HG02852 (cell line): ENCODE measurements at regions not wholly inside any gene's neighbourhood (a gene's known extent, or its start where the extent isn't known, plus 50 kb on each side); places are given as distances from the start of the nearest gene placed in this dataset.
"Not testable (repeated sequence)": the region's sequence is repeated elsewhere in the genome, so short reads cannot be mapped to it uniquely, and the experiment has no call there.

Source experiments
- ATAC-seq: cut with Tn5 transposase; IDR thresholded peaks from one replicate; pipeline ENCODE4 v1.9.1; 2021; ENCODE audit warnings: mild to moderate bottlenecking, moderate library complexity; ENCODE audit not compliant: unreplicated experiment

DNA sequence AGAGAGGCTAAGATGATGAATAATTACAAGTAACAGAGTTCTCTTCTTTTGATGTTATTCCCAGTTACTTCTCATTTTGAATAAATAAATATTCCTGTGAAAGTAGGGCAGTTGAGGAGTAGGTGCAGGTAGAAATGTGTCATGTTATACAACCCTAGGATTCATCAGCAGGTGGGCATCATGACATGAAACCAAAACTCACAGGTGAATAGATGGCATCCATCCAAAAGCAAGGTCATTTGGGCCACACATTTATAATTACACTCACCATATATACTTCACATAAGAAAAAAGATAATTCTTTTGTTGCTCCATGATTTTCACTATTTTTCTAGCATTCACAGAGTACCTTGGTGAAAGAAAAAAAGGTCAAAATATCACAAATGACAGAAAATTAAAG lies 273.6 kb downstream of the ZBBX start:
- no peak for ATAC-seq

DNA sequence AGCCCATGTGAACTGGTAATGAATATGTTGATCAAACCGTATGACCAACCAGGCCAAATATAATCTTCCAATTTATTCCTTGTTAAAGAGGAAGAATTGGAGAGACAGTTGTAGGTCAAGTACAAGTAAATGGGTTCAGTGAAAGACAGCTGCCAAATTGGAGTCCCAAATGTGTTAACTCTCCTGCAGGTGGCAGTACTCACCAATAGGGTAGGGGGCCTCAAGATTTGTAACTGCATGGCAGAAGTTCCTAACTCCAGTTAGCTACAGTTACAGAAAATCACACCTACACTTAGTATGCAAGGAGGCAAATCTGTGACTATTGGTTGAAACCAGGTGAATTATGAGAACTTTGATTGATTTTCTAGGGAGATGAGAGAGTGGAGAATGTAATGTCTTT lies 278.0 kb downstream of the ZBBX start:
- no peak for ATAC-seq

DNA sequence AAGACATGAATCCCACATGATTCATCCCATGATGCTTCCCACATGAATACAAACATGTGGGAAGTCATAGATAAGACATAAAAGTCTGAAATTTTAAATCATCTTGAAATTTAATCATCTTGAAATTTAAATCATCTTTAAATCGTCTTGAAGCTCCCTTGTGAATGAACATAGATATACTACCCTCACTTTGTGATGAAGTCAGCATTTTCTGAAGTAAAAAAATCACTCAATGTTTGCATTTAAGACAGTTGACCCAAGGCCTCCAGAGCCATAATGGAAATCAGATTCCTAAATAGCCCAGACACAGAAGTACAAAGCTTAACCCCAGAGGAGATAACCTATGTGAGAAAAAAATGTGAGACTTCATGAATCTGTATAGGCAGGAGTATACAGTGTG lies 279.4 kb downstream of the ZBBX start:
- ATAC-seq = no peak

DNA sequence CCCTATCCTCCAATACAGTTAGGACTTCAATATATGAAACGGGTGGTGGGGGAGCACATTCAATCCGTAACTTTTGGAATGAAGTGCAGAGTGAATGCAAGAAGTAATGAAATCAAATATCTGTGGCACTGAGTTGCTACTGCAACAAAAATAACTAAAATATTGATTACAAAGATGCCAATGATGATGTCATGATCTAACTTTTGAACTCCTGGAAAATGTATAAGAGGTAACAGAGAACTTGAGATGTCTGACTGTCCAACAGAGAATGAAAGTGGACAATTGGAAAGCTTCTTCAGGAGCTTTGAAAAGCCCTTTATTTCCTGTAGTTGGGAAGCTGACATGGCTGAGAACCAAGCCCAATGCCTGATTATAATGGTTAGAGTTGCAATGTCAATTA lies 279.9 kb downstream of the ZBBX start:
- no peak for ATAC-seq

DNA sequence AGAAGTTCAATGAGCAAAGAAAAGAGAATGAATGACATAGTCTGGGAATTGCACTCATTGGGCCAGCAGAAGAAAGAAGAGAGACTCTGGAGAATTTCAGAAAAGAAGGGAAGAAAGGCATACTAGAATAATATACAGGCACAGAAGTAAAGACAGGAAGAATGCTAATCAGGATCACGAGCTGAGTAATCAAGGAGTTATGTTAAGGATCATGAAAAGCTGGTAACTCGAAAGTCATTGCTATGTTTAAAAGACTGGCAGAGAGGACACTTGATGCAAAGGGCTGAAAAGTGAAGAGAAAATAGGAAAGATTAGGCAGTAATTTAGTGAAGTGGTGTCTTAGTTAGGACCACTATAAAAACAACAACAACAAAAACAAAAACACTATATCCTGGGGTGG lies 284.1 kb downstream of the ZBBX start:
- no peak for ATAC-seq

DNA sequence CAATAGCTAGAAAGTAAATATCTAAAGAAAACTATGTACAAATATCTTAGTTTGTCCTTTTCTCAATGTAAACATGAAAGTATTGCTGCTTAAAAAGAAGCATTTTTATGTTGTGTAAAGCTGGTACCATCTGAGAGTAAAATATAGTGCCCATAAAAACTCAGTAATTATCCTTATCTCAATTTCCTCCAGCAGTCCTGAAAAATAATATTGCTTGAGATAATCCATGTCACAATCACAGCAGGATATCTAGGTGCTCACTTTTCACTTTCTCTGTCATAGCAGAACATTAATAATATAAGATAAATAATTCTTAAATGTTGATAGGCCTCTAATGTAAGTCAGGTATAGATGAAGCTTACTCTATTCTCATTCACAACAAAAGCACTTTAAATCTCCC lies 285.5 kb downstream of the ZBBX start:
- no peak for ATAC-seq

DNA sequence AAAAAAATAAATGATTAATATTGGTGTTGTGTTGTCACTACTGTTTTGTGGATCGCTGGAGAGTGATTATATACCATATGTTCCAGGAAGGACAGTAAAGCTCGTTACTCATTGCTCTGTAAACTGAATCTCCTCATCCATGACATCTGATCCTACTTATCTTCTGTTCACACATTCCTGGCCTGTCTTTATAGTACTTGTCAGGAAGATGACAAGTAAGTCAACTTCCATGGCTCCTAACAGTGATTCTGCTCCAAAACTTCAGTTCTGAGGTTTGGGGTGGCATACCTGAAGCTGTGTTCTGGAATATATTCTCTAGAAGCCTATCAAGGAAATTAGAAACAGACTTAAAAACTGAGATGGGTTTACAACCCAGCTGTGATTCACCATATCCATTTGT lies 288.9 kb downstream of the ZBBX start:
- ATAC-seq = no peak

DNA sequence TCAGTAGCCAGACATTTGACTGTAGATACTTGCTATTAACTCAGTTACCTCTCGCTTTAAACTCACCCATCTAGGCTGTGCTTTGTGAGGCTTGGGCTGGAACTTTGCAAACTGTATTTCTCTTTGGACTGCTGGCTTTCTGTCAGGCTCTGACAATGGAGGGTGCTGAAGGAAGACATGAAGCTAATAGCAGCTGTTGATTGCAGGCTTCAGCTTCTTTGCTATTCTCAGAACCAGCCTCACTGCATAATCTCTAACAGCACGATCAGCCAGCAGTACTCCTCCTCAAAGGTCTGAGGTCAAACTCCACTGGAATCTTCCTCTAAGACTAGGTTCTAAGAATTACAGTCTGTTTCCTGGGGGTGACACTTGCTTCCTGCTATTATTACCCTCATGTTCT lies 295.6 kb downstream of the ZBBX start:
- no peak for ATAC-seq

DNA sequence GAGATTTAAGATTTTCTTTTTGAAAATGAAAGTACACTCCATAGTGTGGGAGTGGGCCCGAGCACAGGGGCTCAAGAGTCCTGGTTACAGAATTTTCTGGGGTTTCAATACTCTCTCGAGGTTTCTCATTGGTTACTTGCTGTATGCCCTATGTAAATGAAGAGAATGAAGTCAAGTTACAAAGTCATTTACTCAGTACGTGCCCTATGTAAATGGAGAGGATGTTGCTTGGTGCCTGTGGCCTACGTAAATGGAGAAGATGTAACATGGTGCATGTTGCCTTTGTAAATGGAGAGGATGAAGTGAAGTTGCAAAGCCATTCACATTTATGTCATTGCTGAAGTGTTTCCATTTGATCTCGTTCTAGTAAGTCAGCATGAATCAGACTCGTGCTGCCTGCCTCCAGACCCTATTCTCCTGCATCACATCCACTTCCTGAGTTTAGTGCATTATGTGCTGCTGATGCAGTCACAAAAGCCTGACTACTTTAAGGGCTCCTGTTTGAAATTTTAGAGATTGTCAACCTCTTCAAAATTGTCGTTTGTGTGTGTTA lies 302.0 kb downstream of the ZBBX start:
- ATAC-seq = no peak

DNA sequence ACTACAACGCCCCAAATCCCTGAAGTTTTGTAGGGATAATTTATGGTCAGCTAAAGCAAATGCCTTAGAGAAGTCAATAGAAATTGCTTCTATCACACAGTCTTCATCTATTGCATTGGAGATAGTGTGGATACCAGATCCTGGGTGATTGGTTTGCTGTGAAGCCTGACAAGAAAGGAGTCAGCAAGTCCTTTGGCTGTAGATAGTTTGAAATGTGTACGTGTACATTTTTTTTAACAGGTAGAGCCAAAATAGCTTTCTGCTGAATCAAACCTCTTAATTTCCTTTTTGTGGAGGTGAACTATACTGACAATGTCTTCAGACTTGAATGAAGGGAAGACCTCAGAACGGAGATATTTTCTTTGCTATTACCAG lies 312.3 kb downstream of the ZBBX start:
- no peak for ATAC-seq

DNA sequence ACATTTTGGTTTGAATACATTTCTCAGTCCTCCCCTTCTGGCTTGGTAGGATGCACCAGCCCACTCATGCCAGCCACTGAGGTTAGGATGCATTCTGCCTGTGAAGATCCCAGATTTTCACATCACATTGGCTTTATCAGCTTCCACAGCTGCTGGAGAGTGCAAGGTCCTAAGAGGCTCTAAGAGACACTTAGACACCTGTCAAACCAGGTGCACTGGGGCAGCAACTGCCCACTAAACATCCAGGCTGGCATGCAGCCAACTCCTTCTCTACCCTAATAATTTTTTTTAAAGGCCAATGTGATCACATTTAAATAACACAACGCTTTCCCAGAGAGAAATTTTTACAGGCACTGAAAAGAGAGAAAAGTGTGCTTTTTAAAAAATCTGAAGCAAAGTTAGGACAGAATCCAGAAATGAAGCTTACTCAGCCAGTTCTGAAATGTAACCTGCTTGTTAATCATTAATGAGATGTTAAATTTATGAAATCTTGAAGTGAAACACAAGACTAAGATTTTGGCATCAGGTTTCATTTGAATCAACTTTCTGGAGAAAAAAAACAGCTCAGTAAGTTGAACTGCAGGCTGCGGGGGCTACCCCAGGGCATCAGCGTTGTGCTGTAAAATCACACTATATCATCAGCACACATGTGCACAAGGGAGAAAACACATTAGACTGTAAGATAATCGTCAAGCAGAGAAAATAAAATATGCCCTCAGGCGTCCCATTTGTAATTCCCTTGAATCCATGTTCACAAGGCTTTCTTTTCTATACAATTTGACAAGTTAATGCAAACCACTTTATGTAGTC lies 312.9 kb downstream of the ZBBX start:
- no peak for ATAC-seq

DNA sequence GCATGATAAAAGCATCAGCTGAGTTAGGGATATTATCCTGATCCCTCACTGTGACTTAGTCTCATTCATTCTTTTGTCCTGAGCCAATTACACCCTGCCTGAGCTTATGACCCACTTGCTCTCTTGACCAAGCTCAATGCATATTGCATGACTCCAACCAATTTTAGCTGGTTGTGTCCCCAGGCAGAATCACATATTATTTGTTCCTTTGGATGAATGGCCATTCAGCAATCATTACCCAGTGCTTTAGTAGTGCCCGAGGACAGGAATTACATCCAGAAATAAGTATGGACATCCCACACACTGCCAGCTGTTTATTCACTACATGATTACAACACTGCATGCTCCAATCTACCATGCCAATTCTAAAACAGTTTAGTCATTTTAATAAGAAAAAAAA lies 322.5 kb downstream of the ZBBX start:
- ATAC-seq = no peak

DNA sequence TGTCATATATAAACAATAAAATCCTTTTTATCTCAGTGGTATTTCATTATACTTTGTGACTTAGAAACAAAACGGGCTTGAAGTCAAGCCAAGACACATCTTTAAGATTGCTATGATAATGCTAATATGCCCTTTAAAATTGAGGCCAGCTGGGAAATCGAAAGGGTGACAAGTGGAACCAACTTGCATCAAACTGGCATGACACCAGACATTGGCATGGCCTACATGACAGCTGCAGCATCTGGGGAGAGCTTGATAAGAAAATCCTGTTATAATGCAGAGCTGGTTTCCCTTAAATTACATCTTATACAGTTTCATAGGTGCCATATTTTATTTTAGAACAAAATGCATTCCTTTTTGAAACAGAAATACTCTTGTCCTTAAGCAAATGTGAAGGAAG lies 325.2 kb downstream of the ZBBX start:
- ATAC-seq = no peak

DNA sequence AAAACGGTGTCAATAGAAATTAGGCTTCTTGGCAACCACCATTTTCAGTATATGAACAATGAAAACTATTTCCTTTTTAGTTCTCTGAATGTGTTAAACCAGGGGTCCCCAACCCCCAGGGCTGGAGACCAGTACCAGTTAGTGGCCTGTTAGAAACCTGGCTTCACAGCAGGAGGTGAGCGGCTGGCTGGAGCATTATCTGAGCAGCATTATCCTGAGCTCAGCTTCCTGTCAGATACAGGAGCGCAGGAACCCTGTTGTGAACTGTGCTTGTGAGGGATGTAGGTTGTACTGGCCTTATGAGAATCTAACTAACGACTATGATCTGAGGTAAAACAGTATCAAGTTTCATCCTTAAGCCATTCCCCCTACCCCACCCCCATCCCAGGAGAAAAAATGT lies 328.7 kb downstream of the ZBBX start:
- ATAC-seq = no peak

DNA sequence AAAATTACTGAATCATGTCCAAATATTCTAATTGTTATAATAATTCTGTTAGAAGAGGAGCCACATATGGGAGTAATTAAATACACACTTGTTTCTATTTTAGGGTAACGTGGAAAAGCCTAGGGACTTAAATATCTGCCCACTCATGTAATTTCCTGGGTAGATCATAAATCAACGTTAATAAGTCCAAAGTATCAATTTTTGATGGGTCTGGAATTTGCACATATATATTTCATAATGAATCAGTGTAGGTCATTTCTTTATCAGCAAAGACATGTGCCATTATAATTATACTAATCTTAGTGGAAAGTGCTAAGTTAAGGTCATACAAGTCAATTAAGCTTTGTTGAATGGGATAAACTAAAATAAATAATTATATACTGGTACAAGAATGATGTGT lies 346.2 kb downstream of the ZBBX start:
- no peak for ATAC-seq

DNA sequence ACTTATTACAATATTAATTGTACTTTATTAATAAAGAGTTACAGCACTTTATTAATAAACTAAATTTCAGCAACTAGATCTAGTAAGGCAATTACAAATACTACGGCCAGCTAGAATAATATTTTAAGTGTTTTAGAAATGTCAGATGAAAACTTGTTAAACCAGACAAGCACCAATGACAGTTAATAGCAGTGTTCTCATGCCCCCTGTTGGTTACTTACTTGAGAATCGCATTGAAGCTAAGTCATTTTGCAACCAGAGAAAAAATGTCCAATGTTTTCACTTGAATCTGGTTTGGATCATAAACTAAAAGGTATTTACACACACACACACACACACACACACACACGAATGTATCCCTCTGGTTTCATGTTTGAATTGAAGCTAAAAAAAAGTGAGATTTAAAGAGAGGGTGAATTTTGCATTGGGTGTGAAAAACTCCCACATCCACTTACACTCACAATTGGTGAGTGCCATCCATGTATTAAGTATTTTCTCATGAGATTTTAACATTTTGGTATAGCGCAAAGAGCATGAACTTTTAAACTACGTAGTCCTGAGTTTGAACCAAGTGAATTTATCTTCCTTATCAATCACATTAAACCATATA lies 347.7 kb downstream of the ZBBX start:
- ATAC-seq = no peak

DNA sequence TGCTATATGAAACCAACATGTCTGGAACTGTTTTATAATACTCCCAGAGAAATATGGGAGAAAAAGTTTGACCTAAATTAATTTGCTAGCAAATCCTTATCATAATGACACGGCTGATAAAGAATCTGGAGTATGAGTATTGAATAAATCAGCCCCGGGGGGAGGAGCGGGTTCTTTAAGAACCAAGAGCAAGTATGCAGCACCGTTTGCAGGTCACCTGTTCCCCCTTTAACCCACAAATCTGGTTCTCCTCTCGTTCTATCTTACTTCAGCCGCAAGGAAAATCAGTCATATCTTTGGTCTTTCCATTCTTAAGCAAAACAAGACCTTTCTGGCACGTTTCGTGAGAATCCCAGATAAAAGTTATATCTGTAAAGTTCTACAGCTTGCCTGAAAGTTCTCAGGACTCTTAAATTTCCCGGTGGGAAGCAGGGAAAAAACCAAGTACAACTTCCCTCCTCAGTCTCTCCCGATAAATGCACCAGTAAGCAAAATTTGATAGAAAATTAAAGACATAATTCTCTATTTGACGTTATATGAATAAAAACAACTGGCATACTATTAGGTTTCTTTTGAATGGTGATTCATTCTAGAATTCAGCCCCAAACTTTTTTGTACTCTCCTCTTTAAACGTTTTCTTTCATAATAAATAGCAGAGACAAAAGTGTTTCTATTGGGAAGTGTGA lies 348.6 kb downstream of the ZBBX start:
- no peak for ATAC-seq

DNA sequence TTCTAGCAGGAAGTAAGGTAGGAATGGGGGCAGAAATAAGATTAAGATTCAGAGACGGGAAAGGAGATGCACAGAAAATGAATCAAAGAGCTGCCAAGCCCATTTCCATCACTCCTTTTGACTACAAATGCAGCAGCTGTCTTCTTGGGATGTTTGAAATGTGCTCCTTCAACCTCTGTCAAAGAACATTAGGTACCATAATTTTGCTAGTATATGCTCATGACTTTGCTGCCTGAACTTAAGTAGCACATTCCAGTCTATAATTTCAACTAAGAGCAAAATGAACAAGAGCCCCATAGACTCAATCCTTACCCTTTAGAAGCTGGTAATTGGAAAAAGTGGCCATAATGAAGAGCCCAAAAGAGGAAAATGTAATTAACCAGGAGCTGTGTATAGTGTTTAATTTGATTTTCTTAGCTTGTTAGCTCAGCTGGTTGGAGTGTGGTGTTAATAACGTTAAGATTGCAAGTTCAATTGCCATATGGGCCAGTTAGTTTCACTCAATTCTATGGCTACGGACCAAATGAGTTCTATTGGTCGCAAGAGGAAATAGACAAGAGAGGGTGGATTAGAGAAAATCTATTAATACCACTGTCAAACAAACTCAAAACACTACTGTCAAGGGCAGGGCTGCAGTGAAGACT lies 349.9 kb downstream of the ZBBX start:
- ATAC-seq = no peak

DNA sequence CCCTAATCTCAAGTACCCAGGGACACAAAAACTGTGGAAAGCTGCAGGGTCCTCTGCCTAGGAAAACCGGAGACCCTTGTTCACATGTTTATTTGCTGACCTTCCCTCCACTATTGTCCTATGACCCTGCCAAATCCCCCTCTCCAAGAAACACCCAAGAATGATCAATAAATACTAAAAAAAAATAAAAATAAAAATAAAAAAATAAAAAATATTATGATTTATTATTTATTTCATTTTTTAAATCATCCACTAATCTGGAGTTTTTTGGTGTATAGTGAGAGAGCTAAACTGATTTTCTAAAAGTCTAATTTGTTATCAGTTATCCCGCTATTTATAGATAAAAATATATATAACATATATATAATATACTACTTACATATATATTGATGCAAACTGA lies 360.6 kb downstream of the ZBBX start:
- not testable (repeated sequence) for ATAC-seq

DNA sequence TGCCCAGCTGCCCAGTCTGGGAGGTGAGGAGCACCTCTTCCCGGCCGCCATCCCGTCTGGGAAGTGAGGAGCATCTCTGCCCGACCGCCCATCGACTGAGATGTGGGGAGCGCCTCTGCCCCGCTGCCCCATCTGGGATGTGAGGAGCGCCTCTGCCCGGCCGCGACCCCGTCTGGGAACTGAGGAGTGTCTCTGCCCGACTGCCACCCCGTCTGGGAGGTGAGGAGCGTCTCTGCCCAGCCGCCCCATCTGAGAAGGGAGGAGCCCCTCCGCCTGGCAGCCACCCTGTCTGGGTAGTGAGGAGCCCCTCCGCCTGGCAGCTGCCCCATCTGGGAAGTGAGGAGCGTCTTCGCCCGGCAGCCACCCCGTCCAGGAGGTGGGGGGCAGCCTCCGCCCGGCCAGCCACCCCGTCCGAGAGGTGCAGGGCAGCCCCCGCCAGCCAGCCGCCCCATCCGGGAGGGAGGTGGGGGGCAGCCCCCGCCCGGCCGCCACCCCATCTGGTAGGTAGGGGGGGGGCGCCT lies 361.4 kb downstream of the ZBBX start:
- ATAC-seq = not testable (repeated sequence)

DNA sequence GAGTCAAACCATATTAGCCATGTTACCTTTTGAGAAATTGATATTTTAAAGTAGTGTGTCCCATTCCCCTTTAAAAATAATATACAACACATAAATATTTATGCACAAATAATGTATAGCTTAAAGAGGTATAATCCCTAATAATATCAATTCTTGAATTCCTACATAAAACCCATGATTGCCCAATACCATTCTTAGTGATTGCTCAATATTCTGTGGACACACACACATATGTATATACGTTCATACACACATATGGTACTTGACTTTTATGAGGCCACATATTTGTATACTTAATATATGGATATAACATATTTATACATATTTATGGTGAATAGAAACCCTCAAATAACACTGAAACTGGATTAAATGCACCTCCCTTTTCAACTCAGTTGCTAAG lies 367.4 kb downstream of the ZBBX start:
- ATAC-seq = no peak
